ENCODE measurements at regions not wholly inside any gene's neighbourhood (a gene's known extent, or its start where the extent isn't known, plus 50 kb on each side); places are given as distances from the start of the nearest gene placed in this dataset.

GRCh38 chr18:44627280-44627679, 53.4 kb upstream of the SETBP1 start:
- TF ChIP-seq CTCF (IDR thresholded peaks at IDR 0.05) (no peak), EZH2 (IDR thresholded peaks at IDR 0.05) (no peak), EZH2phosphoT487 (IDR thresholded peaks at IDR 0.05) (no peak)

All from neural progenitor cell (in vitro differentiated cells).